Inflammatory macrophage treated with lipopolysaccharide for 4 hours (primary cell): ENCODE measurements at regions not wholly inside any gene's neighbourhood (a gene's known extent, or its start where the extent isn't known, plus 50 kb on each side); places are given as distances from the start of the nearest gene placed in this dataset.
"Not testable (repeated sequence)": the region's sequence is repeated elsewhere in the genome, so short reads cannot be mapped to it uniquely, and the experiment has no call there.

ENCODE experiments used
- DNase-seq: peaks from one replicate; pipeline ENCODE4 v3.0.0-alpha.2; 2020

DNA sequence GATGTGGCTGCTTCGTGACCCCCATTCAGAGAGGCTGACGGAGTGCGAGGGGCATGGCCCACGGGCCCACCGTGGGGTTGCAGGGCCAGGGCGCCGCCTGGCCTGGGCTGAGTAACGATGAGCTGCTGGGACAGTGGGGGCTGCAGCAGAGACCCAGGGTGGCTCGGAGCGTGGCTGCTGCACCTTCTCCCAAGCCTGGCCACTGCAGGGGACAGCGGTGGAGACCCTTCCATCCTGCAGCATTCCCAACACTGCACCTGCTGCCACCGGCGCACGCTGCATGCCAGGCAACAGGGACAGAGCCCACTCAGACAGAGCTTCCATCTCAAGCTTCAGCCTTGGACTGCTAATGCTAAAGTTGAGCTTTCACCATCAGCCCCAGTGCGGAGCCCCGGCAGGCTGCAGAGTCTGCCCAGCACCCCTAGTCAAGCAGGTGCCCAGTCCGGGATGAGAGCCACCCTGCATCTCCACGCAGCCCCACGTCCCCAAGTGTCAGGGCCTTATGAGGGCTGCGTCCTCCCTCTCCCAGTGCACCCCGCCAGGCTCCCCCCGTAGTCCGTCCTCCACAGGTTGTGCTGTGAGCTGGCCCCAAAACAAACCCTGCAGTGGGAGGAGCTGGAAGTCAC, 89.4 kb upstream of the AFDN start:
- DNase-seq: no peak

DNA sequence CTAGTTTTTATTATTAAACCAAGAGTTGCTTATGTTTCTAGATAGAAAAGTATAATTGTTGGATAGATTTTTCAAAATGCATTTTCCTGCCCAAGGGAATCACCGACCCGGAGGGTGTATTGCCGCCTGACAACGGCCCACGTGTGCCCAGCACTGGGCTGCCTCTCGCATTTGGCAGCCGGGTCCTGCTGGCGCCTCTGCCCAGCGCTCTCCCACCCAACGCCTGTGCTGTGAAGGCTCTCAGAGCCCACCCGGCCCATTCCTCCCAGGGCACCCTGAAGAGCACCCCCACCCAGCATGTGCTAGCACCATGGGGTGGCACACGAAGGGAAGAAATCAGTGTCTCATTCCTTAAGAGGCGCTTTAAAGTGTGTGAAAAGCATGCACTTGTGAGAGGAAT, 88.3 kb upstream of the AFDN start:
- DNase-seq: no peak

DNA sequence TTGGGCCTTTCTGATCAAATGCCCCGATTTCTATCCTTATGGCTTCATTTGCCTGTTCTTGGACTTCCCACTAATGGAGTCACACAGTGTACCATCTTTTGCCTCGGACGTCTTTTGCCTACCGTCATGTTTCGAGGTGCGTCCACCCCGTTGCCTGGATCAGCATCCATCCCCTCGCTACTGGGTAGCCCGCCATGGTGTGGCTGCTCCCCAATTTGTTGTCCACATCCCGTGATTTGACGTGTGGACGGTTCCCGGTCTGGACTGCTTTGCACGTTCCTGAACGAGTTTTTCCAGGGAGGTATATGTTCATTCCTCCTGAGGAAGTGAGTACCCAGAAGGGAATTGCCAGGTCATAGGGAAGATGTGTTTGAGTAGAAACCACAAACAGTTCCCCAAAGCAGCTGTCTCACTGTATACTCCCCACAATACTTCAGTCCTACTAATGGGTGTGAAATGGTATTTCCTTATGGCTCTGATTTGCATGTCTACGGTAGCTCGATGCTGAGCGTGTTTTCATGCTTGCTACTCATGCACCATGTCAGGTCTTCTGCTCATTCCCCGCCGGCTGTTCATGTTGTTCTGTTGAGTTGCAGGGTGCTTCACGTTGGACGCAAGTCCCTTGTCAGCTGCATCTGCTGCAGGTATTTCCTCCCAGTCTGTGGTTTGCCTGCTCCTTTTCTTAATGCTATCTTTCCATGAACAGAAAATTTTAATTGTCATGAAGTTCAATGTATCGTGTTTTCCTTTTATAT, 86.8 kb upstream of the AFDN start:
- no peak for DNase-seq

- DNase-seq: peak; percentile 31
These were observed 83.9 kb upstream of the AFDN start for GRCh38 chr6:167742719-167743303.

GRCh38 chr6:167744681-167745669, 81.7 kb upstream of the AFDN start:
- DNase-seq: peak; percentile 8

DNA sequence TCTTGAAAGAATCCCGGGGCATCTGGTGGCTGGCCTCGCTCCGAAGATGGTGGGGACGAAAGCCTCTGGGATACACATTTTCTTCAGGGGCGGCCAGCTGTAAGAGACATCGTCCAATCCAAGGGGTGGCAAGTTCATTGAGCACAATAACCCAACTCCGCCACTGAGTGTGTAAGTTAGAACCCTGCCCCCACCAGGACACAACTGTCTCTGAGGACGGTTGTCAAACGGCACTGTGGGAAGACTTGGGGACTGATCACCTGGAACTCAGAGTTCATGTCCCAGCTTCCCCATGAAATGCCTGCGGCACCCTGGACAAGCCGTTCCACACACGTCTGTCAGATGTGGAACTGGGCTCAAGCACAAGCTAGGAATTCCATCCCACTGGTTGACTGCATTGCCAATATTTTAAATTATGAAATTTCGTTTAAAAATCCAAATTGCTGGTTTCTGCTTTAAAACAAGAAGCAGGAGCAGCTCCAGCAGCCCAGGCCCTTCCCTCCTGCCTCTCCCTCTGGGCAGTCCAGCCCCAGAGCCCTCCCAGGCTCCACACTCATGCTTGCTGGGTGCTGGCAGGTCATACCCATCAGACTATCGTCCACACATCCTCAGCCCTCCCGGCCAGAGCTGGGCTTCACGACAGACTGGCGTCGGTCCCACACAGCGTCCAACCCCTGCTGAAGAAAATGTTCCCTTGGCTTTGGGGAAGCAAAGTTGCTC, 80.9 kb upstream of the AFDN start:
- DNase-seq: no peak

- no peak for DNase-seq
These were observed 80.3 kb upstream of the AFDN start for GRCh38 chr6:167746390-167746907.

- DNase-seq: no peak
These were observed 79.7 kb upstream of the AFDN start for GRCh38 chr6:167746975-167747374.

DNA sequence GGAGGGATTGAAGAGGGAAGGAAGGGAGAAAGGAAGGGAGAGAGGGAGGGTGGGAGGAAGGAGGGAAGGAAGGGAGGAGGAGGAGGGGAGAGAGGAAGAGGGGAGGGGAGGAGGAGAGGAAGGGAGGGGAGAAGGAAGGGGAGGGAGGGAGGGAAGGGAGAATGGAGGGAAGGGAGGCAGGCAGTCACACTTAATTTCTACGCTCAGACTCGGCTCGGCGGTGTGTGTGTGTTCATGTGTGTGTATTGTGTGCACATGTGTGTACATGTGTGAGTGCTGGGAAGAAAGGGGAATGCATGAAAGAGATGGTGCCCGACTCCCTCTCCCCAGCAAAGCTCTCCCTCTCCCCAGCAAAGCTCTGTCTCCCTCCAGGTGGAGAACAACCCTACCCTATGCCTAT, 79.1 kb upstream of the AFDN start:
- DNase-seq: no peak

- no peak for DNase-seq
These were observed 78.7 kb upstream of the AFDN start for GRCh38 chr6:167748046-167748445.

GRCh38 chr6:167748458-167749379, 78.0 kb upstream of the AFDN start:
- no peak for DNase-seq

GRCh38 chr6:167750956-167751358, 75.8 kb upstream of the AFDN start:
- DNase-seq: no peak

- DNase-seq: no peak
These were observed 75.1 kb upstream of the AFDN start for GRCh38 chr6:167751579-167752115.

DNA sequence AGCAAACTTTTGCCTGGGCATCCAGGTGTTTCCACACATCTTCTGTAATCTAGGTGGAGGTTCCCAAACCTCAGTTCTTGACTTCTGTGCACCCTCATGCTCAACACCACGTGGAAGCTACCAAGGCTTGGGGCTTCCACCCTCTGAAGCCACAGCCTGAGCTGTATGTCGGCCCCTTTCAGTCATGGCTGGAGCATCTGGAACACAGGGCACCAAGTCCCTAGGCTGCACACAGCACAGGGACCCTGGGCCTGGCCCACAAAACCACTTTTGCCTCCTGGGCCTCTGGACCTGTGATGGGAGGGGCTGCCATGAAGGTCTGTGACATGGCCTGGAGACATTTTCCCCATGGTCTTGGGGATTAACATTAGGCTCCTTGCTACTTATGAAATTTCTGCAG, 73.4 kb upstream of the AFDN start:
- DNase-seq: not testable (repeated sequence)

GRCh38 chr6:167754691-167755090, 72.0 kb upstream of the AFDN start:
- no peak for DNase-seq

DNA sequence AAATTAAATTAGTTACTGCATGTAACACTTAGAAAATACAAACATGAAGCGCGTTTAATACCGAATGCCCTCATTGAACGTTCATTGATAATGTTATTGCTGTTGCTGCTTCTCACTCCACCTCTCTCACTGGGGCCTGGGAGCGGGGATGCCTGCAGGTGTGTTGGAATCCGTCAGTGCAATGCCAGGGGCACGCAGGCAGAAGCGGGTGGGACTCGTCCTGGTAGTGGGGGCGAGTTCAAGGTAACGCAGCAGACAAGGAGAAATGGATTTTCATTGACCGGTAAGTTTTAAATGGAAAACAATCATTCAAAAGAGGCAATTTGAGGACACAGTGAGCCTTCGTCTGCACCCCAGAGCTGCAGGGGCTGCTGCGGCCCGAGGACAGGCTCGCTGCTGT, 71.2 kb upstream of the AFDN start:
- DNase-seq: no peak

DNA sequence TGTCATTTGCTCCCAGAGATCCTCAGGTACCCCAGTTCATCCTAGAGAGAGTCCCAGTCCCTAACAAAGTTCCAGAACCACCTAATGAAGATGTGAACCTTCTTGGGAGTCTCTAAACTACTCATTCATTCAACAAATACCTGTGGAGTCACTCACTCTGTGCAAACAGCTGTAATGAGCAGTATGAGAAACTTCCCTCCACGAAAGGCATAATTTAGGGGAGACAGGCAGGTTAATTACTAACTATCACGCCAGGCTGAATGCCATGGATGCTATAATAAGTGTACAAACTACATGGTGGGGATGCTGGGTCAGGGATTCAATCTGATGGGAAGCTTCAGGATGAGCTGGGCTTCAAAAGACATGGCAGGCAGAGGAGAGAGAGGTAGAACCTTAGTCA, 70.1 kb upstream of the AFDN start:
- DNase-seq: no peak

DNA sequence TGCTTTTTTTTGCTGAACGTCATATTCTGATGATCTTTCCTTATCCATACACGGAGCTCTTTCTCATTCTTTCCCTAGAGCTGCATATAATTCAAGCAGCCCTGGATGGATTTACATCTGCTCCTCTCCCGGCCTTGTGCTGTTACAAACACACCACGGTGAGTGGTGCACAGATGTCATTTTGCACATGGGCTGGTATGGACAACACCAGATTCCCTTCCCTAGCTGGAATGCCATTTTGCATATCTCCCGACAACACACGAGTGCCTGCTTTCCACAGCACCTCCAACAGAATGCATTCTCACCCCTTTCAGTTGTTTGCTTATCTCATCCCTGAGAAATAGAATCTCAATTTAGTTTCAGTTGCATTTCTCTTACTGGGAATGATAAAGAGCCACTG, 69.5 kb upstream of the AFDN start:
- DNase-seq: no peak

DNA sequence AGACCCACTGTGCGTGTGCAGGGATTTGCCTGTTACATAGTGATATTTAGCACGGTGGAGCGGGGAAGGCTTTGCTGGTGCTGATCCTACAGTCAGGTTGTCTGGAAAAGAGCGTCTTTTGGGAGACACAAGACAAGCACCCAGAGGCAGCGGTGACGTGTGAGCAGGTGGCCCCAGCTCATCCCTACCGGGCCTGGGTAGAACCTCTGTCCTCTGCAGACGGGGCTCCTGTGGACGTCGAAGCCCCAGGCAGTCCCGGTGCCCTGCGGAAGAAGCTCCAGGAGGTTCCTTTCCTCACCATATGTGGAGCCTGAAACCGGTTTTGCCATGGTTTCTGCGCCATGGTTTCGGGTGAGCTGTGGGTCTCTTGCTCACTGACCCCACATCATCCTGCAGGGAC, 68.9 kb upstream of the AFDN start:
- no peak for DNase-seq

- DNase-seq: no peak
These were observed 68.2 kb upstream of the AFDN start for GRCh38 chr6:167758309-167759023.
